ENCODE measurements at regions not wholly inside any gene's neighbourhood (a gene's known extent, or its start where the extent isn't known, plus 50 kb on each side); places are given as distances from the start of the nearest gene placed in this dataset.

DNA sequence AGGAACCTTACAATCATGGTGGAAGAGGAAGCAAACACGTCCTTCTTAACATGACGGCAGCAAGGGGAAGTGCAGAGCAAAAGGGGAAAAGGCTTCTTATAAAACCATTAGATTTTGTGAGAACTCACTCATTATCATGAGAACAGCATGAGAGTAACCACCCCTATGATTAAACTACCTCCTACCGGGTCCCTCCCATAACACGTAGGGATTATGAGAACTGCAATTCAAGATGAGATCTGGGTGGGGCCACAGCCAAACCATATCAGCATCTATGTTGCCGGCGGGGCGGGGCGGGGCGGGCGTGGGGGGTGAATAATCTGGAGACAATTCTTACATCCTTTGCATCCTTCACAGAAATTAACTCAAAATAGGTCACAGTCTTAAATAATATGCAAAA is 58.8 kb upstream of the GFPT2 start:
- DNase-seq (ENCODE audit: low read depth in 4 of 4, low spot score in 3 of 4): no peak

- DNase-seq (ENCODE audit: low read depth in 4 of 4, low spot score in 3 of 4): no peak
Observed at GRCh38 chr5:180414176-180414575, 61.0 kb upstream of the GFPT2 start.

DNA sequence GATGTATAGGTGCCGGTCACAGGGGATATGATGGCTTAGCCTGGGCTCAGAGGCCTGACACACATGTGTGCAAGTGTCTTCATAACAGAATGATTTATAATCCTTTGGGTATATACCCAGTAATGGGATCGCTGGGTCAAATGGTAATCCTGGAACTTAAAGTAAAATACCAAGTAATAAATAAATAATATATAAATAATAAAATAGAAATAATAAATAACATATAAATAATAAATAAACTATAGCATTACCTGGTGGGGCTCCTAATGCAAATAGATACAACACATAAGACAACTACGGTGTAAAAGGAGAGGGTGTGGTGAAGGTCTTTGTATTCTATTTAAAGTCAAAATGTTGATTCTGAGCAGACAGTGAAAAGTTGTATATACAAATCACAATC is 68.5 kb upstream of the GFPT2 start:
- no peak for DNase-seq (ENCODE audit: low read depth in 4 of 4, low spot score in 3 of 4)

DNA sequence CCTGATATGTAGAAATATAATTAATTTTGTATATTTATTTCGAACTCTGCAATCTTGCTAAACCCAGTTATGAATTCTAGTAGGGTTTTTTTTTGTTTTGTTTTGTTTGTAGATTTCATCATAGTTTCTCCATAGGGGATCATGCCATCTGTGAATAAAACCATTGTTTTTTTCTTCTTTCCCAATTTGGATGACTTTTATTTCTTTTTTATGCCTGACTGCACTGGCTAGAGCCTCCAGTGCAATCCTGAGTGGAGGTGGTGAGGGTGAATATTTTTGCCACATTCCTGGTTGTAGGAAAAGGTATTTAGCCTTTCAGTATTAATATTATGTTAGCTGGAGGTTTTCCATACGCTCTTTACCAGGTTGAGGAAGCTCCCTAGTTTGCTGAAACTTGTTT is 70.0 kb upstream of the GFPT2 start:
- DNase-seq (ENCODE audit: low read depth in 4 of 4, low spot score in 3 of 4): no peak

- DNase-seq (ENCODE audit: low read depth in 4 of 4, low spot score in 3 of 4): no peak
Observed at GRCh38 chr5:180423598-180423997, 70.5 kb upstream of the GFPT2 start.

DNA sequence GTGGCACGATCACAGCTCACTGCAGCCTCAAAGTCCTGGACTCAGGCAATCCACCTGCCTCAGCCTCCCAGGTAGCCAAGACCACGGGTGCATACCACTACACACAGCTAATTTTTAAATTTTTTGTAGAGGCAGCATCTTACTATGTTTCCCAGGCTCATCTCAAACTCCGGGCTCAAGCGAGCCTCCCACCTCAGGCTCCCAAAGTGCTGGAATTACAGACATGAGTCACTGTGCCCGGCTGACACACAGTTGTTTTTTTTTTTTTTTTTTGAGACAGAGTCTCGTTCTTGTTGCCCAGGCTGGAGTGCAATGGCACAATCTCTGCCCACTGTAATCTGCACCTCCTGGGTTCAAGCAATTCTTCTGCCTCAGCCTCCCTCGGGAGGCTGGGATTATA is 70.1 kb upstream of the CNOT6 start:
- DNase-seq (ENCODE audit: low read depth in 4 of 4, low spot score in 3 of 4): no peak

DNA sequence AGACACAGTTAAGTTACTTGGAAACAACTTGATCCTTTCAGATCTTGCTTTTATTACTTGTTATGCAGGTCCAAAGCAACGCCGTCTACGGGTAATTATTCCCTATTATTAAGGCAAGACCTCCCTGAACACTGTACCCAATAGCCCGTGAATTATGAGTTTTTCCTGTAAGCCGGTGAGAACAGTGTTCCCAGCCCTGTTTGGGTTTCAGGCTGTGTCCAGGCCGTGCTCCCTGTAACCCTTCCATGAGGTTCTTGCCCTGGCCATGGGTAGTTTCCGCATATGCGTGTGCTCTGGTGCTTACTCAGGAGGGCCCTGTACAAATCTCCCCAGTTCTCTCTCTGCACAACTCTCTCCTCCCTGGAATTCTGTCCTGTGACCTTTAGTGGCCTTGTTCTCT is 65.6 kb upstream of the CNOT6 start:
- peak in 1 of 4 donors; percentile 27 for DNase-seq (ENCODE audit: low read depth in 4 of 4, low spot score in 3 of 4)

DNA sequence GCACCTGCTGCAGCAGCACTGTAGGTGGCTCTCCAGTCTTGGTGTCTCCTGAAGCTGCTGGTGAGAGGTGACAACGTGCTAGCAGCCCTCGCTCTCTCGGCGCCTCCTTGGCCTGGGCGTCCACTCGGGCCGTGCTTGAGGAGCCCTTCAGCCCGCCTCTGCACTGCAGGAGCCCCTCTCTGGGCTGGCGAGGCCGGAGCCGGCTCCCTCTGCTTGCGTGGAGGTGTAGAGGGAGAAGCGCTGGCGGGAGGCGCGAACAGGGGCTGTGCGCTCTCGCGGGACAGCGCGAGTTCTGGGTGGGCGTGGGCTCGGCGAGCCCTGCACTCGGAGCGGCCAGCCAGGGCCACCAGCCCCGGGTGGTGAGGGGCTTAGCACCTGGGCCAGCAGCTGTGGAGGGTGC is 62.2 kb upstream of the CNOT6 start:
- DNase-seq (ENCODE audit: low read depth in 4 of 4, low spot score in 3 of 4): no peak

GRCh38 chr5:180433032-180433422 is 61.2 kb upstream of the CNOT6 start:
- DNase-seq (ENCODE audit: low read depth in 4 of 4, low spot score in 3 of 4): no peak

DNA sequence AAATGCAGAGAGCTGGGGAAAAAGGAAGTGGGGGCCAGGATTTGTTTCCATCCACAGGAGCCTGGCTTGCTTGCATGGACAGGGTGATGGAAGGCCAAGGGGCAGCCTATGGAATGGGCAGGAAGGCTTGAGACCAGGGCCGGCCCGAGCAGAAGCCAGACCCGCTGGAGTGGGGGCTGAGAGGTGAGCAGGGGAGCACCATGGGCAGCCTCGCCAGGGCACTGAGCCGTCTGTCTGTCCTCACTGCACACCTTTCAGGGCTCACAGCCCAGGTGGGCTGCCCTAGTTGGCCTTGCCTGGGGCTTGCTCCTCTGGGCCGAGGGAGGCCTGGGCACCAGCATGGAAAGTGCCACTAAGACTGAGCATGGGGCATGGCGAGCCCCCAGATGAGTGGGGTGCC is 58.6 kb upstream of the CNOT6 start:
- DNase-seq (ENCODE audit: low read depth in 4 of 4, low spot score in 3 of 4): no peak

DNA sequence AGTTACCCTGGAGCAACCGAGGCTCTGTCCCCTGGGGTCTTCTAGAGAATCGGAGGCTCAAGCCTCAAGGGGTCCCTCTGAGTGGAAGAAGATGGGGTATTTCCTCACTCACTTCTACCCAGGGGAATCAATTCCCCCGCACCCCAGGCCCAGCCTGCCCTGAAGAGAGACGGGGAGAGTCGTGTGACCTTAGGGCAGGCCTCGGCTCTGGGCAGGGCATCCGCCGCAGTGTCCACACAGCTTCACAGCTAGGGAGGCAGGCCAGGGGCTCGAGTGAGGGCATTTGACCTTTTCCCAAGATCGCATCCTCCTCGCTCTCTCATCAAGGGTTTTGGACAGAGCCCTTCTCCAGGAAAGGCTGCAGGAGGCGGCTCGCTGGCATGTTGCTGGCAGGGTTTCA is 57.9 kb upstream of the CNOT6 start:
- no peak for DNase-seq (ENCODE audit: low read depth in 4 of 4, low spot score in 3 of 4)

DNA sequence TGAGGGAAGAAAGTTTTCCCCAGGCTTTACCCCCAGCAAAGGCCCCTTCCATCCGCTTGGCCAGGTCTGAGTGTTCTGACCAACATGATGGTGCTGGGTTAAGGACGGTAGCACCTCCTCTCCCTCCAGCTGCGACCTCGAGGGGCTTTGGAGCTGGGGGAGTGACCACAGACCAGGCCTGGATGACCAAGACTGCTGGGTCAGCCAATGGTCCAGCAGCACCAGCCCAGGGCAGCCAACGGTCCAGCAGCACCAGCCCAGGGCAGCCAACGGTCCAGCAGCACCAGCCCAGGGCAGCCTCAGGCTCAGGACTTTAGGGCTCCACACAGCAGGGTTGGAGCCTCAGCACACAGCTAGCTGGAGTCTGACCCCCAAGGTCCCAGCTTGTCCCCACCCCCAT is 57.2 kb upstream of the CNOT6 start:
- DNase-seq (ENCODE audit: low read depth in 4 of 4, low spot score in 3 of 4): no peak

GRCh38 chr5:180437336-180437735 is 56.8 kb upstream of the CNOT6 start:
- DNase-seq (ENCODE audit: low read depth in 4 of 4, low spot score in 3 of 4): no peak

- DNase-seq (ENCODE audit: low read depth in 4 of 4, low spot score in 3 of 4): no peak
Observed at GRCh38 chr5:180438785-180439780, 55.1 kb upstream of the CNOT6 start.

- no peak for DNase-seq (ENCODE audit: low read depth in 4 of 4, low spot score in 3 of 4)
Observed at GRCh38 chr5:180439911-180440769, 54.0 kb upstream of the CNOT6 start.

GRCh38 chr5:180441564-180442051 is 52.6 kb upstream of the CNOT6 start:
- DNase-seq (ENCODE audit: low read depth in 4 of 4, low spot score in 3 of 4): no peak

Measured in left renal pelvis (tissue), 4 donors.